GM23338 (cell line): ENCODE measurements at regions not wholly inside any gene's neighbourhood (a gene's known extent, or its start where the extent isn't known, plus 50 kb on each side); places are given as distances from the start of the nearest gene placed in this dataset.

Experiments used
- ATAC-seq: fragments of 200-7000 bp; cut with Tn5 transposase; 3 replicates; pipeline ENCODE4 v1.9.1; 2020
- DNase-seq: peaks from one replicate; pipeline ENCODE4 v3.0.0-alpha.2; 2015; ENCODE audit warnings: low spot score
- H2AFZ ChIP-seq: fragments of 200-600 bp; sonication (generic); 2 replicates; pipeline ENCODE4 v1.8.0; 2016; ENCODE audit warnings: antibody characterized with exemption, mild to moderate bottlenecking, moderate library complexity
- H3F3A ChIP-seq: fragments of 200-600 bp; sonication (generic); replicated peaks from 2 replicates; pipeline ENCODE4 v1.8.0; 2017; ENCODE audit warnings: antibody characterized with exemption, mixed run types, low read depth
- H3K27ac ChIP-seq: fragments of 200-600 bp; sonication (generic); 2 replicates; pipeline ENCODE4 v1.6.1; 2016; ENCODE audit warnings: low read depth
- H3K27me3 ChIP-seq: fragments of 200-600 bp; sonication (generic); 2 replicates; pipeline ENCODE4 v1.8.0; 2016; ENCODE audit warnings: mild to moderate bottlenecking, mixed run types, moderate library complexity; ENCODE audit not compliant: insufficient read depth
- H3K36me3 ChIP-seq: fragments of 200-600 bp; sonication (generic); 2 replicates; pipeline ENCODE4 v1.8.0; 2016; ENCODE audit warnings: mild to moderate bottlenecking; ENCODE audit not compliant: insufficient read depth
- H3K4me1 ChIP-seq: fragments of 200-600 bp; sonication (generic); 2 replicates; pipeline ENCODE4 v1.8.0; 2016; ENCODE audit warnings: mild to moderate bottlenecking, moderate library complexity; ENCODE audit not compliant: insufficient read depth
- H3K4me2 ChIP-seq: fragments of 200-600 bp; sonication (generic); 2 replicates; pipeline ENCODE4 v1.7.1; 2017; ENCODE audit warnings: mixed run types
- H3K4me3 ChIP-seq: fragments of 200-600 bp; sonication (generic); 2 replicates; pipeline ENCODE4 v1.6.1; 2016; ENCODE audit warnings: mixed run types
- H3K79me2 ChIP-seq: fragments of 200-600 bp; sonication (generic); replicated peaks from 2 replicates; pipeline ENCODE4 v1.8.0; 2017; ENCODE audit warnings: mild to moderate bottlenecking; ENCODE audit not compliant: insufficient read depth
- H3K9me2 ChIP-seq: fragments of 200-600 bp; sonication (generic); 2 replicates; pipeline ENCODE4 v1.8.0; 2017; ENCODE audit not compliant: insufficient read depth
- H4K20me1 ChIP-seq: fragments of 200-600 bp; sonication (generic); replicated peaks from 2 replicates; pipeline ENCODE4 v1.8.0; 2017; ENCODE audit warnings: mild to moderate bottlenecking; ENCODE audit not compliant: insufficient read depth
- H3K27ac Mint-ChIP-seq: 2 replicates; pipeline ENCODE4 v1.8.0; 2020; ENCODE audit warnings: inconsistent platforms, mild to moderate bottlenecking, moderate library complexity, mixed read lengths
- H3K27me3 Mint-ChIP-seq: 3 replicates; pipeline ENCODE4 v1.8.0; 2022; ENCODE audit warnings: low read depth, mild to moderate bottlenecking, moderate library complexity, mixed read lengths, inconsistent platforms; ENCODE audit not compliant: insufficient read depth, poor library complexity
- H3K36me3 Mint-ChIP-seq: 3 replicates; pipeline ENCODE4 v1.8.0; 2021; ENCODE audit warnings: low read depth, mild to moderate bottlenecking, inconsistent platforms, moderate library complexity, mixed read lengths
- H3K4me1 Mint-ChIP-seq: 3 replicates; pipeline ENCODE4 v1.8.0; 2020; ENCODE audit warnings: mild to moderate bottlenecking, inconsistent platforms, mixed read lengths
- H3K4me3 Mint-ChIP-seq: 3 replicates; pipeline ENCODE4 v1.8.0; 2021; ENCODE audit warnings: moderate library complexity, mild to moderate bottlenecking, inconsistent platforms, mixed read lengths
- H3K9me3 Mint-ChIP-seq: 3 replicates; pipeline ENCODE4 v1.8.0; 2020; ENCODE audit warnings: moderate library complexity, mild to moderate bottlenecking, inconsistent platforms, mixed read lengths
- ETS1 ChIP-seq: IDR thresholded peaks from 2 replicates; pipeline ENCODE4 v1.6.1; 2016; ENCODE audit warnings: antibody characterized with exemption
- EZH2phosphoT487 ChIP-seq: fragments of 200-600 bp; sonication (generic); IDR thresholded peaks from one replicate; pipeline ENCODE4 v1.8.1; 2018; ENCODE audit warnings: antibody characterized with exemption; ENCODE audit not compliant: unreplicated experiment
- JUNB ChIP-seq: IDR thresholded peaks from one replicate; pipeline ENCODE4 v1.6.1; 2016; ENCODE audit warnings: antibody characterized with exemption; ENCODE audit not compliant: unreplicated experiment
- POLR2AphosphoS5 ChIP-seq: IDR thresholded peaks from 2 replicates; pipeline ENCODE4 v1.6.1; 2016; ENCODE audit warnings: antibody characterized with exemption, low read depth
- REST ChIP-seq: IDR thresholded peaks from one replicate; pipeline ENCODE4 v1.6.1; 2018; ENCODE audit warnings: antibody characterized with exemption; ENCODE audit not compliant: unreplicated experiment
- STAT1 ChIP-seq: IDR thresholded peaks from one replicate; pipeline ENCODE4 v1.6.1; 2016; ENCODE audit warnings: antibody characterized with exemption; ENCODE audit not compliant: unreplicated experiment
- ZNF331 ChIP-seq: fragments of 250-450 bp; sonication (Bioruptor Pico); IDR thresholded peaks from 2 replicates; pipeline ENCODE4 v1.5.0; 2020; ENCODE audit warnings: low read depth, mild to moderate bottlenecking, moderate library complexity
- ZNF462 ChIP-seq: fragments of 250-450 bp; sonication (Bioruptor Pico); IDR thresholded peaks from 2 replicates; pipeline ENCODE4 v1.5.0; 2020; ENCODE audit warnings: mild to moderate bottlenecking, moderate library complexity
- TF ChIP-seq, protein P1 (sequence below), 2 experiments: fragments of 200-600 bp in 1 of 2; sonication (generic) in 1 of 2; conservative IDR thresholded peaks; 2 replicates each; pipeline versions ENCODE4 v1.5.1 to v1.6.1; 2016 to 2017; ENCODE audit warnings: antibody characterized with exemption in 2 of 2, low read depth in 2 of 2, mild to moderate bottlenecking in 2 of 2, moderate library complexity in 1 of 2

- no peak for TF ChIP-seq REST
- no peak for TF ChIP-seq JUNB
Observed at GRCh38 chr10:8349610-8350249, 295.2 kb downstream of the GATA3 start (continued).

- H3F3A ChIP-seq, result no peaks in the 10 kb centered on the region
- peaks cover 3% of the 10 kb centered on the region for H3K27me3 Mint-ChIP-seq
- no peak overlapping the region for H3K4me3 ChIP-seq
- no peak overlapping the region for H3K27ac Mint-ChIP-seq
- no peak for DNase-seq
- no peaks in the 10 kb centered on the region for H3K27me3 ChIP-seq
- H3K79me2 ChIP-seq, result no peaks in the 10 kb centered on the region
- no peaks in the 10 kb centered on the region for H3K9me2 ChIP-seq
- peaks cover 3% of the 10 kb centered on the region; the same call in 1 of the 3 replicates for H3K9me3 Mint-ChIP-seq
- peak overlapping the region; percentile 57; the same call in 1 of the 2 replicates for H2AFZ ChIP-seq
- no peaks in the 10 kb centered on the region for H3K36me3 Mint-ChIP-seq
- H3K4me1 Mint-ChIP-seq, result peaks cover 8% of the 10 kb centered on the region; the same call in 2 of the 3 replicates
- H3K27ac ChIP-seq, result no peak overlapping the region
- H3K4me2 ChIP-seq, result no peak overlapping the region
- no peaks in the 10 kb centered on the region for H4K20me1 ChIP-seq
- no peak overlapping the region for H3K4me3 Mint-ChIP-seq
- ATAC-seq, result no peak
- H3K4me1 ChIP-seq, result peaks cover 10% of the 10 kb centered on the region; the same call in 1 of the 2 replicates
- no peaks in the 10 kb centered on the region for H3K36me3 ChIP-seq
- TF ChIP-seq ETS1, result no peak
- no peak for TF ChIP-seq EZH2phosphoT487
- TF ChIP-seq ZNF462 (CRISPR knock-in tag), result no peak
- TF ChIP-seq POLR2AphosphoS5, result no peak
- TF ChIP-seq ZNF331, result no peak
- TF ChIP-seq JUNB, result no peak
- no peak for TF ChIP-seq STAT1
- TF ChIP-seq, protein P1, sequence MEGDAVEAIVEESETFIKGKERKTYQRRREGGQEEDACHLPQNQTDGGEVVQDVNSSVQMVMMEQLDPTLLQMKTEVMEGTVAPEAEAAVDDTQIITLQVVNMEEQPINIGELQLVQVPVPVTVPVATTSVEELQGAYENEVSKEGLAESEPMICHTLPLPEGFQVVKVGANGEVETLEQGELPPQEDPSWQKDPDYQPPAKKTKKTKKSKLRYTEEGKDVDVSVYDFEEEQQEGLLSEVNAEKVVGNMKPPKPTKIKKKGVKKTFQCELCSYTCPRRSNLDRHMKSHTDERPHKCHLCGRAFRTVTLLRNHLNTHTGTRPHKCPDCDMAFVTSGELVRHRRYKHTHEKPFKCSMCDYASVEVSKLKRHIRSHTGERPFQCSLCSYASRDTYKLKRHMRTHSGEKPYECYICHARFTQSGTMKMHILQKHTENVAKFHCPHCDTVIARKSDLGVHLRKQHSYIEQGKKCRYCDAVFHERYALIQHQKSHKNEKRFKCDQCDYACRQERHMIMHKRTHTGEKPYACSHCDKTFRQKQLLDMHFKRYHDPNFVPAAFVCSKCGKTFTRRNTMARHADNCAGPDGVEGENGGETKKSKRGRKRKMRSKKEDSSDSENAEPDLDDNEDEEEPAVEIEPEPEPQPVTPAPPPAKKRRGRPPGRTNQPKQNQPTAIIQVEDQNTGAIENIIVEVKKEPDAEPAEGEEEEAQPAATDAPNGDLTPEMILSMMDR (conservative IDR thresholded peaks at IDR 0.05; ENCODE audit: low read depth in 2 of 2), result no peak
Observed at GRCh38 chr10:8350250-8350967, 295.9 kb downstream of the GATA3 start.
